Breast epithelium (tissue), 4 donors: ENCODE measurements at regions not wholly inside any gene's neighbourhood (a gene's known extent, or its start where the extent isn't known, plus 50 kb on each side); places are given as distances from the start of the nearest gene placed in this dataset.
"Not testable (repeated sequence)": the region's sequence is repeated elsewhere in the genome, so short reads cannot be mapped to it uniquely, and the experiment has no call there.

Experiments used
- DNase-seq, 2 donors: peaks; one replicate each; pipeline ENCODE4 v3.0.0-alpha.2; 2019; ENCODE audit warnings: low spot score in 2 of 2
- H3K27ac ChIP-seq, 2 donors: fragments of 200-600 bp; sonication (generic) in 1 of 2; one replicate each; pipeline ENCODE4 v1.5.1; 2016 to 2019; ENCODE audit warnings: mild to moderate bottlenecking in 1 of 2
- H3K27me3 ChIP-seq, 2 donors: fragments of 200-600 bp; sonication (generic) in 1 of 2; one replicate each; pipeline versions ENCODE4 v1.5.1 to v1.6.0; 2017 to 2019; ENCODE audit warnings: control low read depth in 1 of 2, mild to moderate bottlenecking in 1 of 2
- H3K36me3 ChIP-seq: fragments of 200-600 bp; one replicate; pipeline ENCODE4 v1.5.1; 2019
- H3K4me1 ChIP-seq, 2 donors: fragments of 200-600 bp; sonication (generic); one replicate each; pipeline ENCODE4 v1.5.1; 2016 to 2019; ENCODE audit warnings: control low read depth in 1 of 2
- H3K4me3 ChIP-seq, 3 donors: fragments of 200-600 bp; sonication (generic); 1 replicate in 2 of 3; 2 replicates in 1 of 3; pipeline ENCODE4 v1.5.1; 2016 to 2019; ENCODE audit warnings: mild to moderate bottlenecking in 3 of 3, moderate library complexity in 2 of 3
- H3K9me3 ChIP-seq, 2 donors: fragments of 200-600 bp; sonication (generic) in 1 of 2; one replicate each; pipeline ENCODE4 v1.5.1; 2016 to 2019; ENCODE audit warnings: control low read depth in 1 of 2
- CTCF ChIP-seq, 3 donors: fragments of 450-650 bp; IDR thresholded peaks; one replicate each; pipeline ENCODE4 v1.5.1; 2016 to 2017; ENCODE audit warnings: antibody characterized with exemption in 3 of 3, mild to moderate bottlenecking in 3 of 3, moderate library complexity in 3 of 3
- POLR2A ChIP-seq: fragments of 450-650 bp; IDR thresholded peaks from one replicate; pipeline ENCODE4 v1.6.1; 2016; ENCODE audit warnings: antibody characterized with exemption, mild to moderate bottlenecking, moderate library complexity
- POLR2AphosphoS5 ChIP-seq, 3 donors: sonication (generic); formaldehyde crosslinking; IDR thresholded peaks; one replicate each; pipeline ENCODE4 v1.6.1; 2017; ENCODE audit warnings: antibody characterized with exemption in 3 of 3
- intact Hi-C: fragments of 100-400 bp; cut with DNase I; formaldehyde crosslinking; loops from one replicate; pipeline ENCODE4 v1.15.1; 2023; ENCODE audit warnings: low total_unique reads

- no peak for TF ChIP-seq POLR2A
- TF ChIP-seq CTCF (IDR thresholded peaks at IDR 0.05): no peak
- TF ChIP-seq POLR2AphosphoS5 (IDR thresholded peaks at IDR 0.05): no peak
- Histone ChIP-seq H3K4me1 (no peaks in the 10 kb centered on the region), H3K36me3 (no peaks in the 10 kb centered on the region), H3K27ac (no peak overlapping the region), H3K27me3 (no peaks in the 10 kb centered on the region), H3K4me3 (no peak overlapping the region), H3K9me3 (no peaks in the 10 kb centered on the region)
- DNase-seq: no peak
- intact Hi-C loops: no loop called here
These were observed 629.7 kb downstream of the IRS1 start for GRCh38 chr2:226169751-226170581.

- intact Hi-C loops: no loop called here
These were observed 631.0 kb downstream of the IRS1 start for GRCh38 chr2:226168496-226169160.

GRCh38 chr2:226164512-226164911 lies 635.1 kb downstream of the IRS1 start:
- H3K27ac ChIP-seq: no peak overlapping the region
- no peaks in the 10 kb centered on the region for H3K36me3 ChIP-seq
- no peaks in the 10 kb centered on the region for H3K27me3 ChIP-seq
- no peak for TF ChIP-seq POLR2A
- no peak for TF ChIP-seq POLR2AphosphoS5 (IDR thresholded peaks at IDR 0.05)
- no peak for TF ChIP-seq CTCF (IDR thresholded peaks at IDR 0.05)
- H3K4me1 ChIP-seq: no peaks in the 10 kb centered on the region
- H3K9me3 ChIP-seq: no peaks in the 10 kb centered on the region
- no peak for DNase-seq
- intact Hi-C loops: no loop called here
- H3K4me3 ChIP-seq: no peak overlapping the region

More at GRCh38 chr2:226168496-226169160, 631.0 kb downstream of the IRS1 start:
- Histone ChIP-seq H3K36me3 (no peaks in the 10 kb centered on the region), H3K27me3 (no peaks in the 10 kb centered on the region), H3K27ac (no peak overlapping the region), H3K9me3 (no peaks in the 10 kb centered on the region), H3K4me3 (no peak overlapping the region), H3K4me1 (no peaks in the 10 kb centered on the region)
- DNase-seq: no peak
- TF ChIP-seq CTCF (IDR thresholded peaks at IDR 0.05) (no peak), POLR2AphosphoS5 (IDR thresholded peaks at IDR 0.05) (no peak), POLR2A (no peak)

GRCh38 chr2:226160617-226161016 lies 639.0 kb downstream of the IRS1 start:
- H3K9me3 ChIP-seq, DNase-seq, H3K27me3 ChIP-seq, H3K4me1 ChIP-seq, H3K36me3 ChIP-seq, H3K4me3 ChIP-seq, H3K27ac ChIP-seq, intact Hi-C loops: not testable (repeated sequence)

- intact Hi-C loops: no loop called here
- Histone ChIP-seq H3K36me3 (no peaks in the 10 kb centered on the region), H3K4me1 (no peaks in the 10 kb centered on the region), H3K27me3 (no peaks in the 10 kb centered on the region), H3K4me3 (no peak overlapping the region), H3K27ac (peak overlapping the region in 1 of 2 donors; percentile 6), H3K9me3 (no peaks in the 10 kb centered on the region)
- TF ChIP-seq CTCF (IDR thresholded peaks at IDR 0.05) (no peak), POLR2A (no peak), POLR2AphosphoS5 (IDR thresholded peaks at IDR 0.05) (no peak)
- no peak for DNase-seq
These were observed 639.6 kb downstream of the IRS1 start for GRCh38 chr2:226159875-226160479.
